ENCODE measurements at regions not wholly inside any gene's neighbourhood (a gene's known extent, or its start where the extent isn't known, plus 50 kb on each side); places are given as distances from the start of the nearest gene placed in this dataset.
"Not testable (repeated sequence)": the region's sequence is repeated elsewhere in the genome, so short reads cannot be mapped to it uniquely, and the experiment has no call there.

DNA sequence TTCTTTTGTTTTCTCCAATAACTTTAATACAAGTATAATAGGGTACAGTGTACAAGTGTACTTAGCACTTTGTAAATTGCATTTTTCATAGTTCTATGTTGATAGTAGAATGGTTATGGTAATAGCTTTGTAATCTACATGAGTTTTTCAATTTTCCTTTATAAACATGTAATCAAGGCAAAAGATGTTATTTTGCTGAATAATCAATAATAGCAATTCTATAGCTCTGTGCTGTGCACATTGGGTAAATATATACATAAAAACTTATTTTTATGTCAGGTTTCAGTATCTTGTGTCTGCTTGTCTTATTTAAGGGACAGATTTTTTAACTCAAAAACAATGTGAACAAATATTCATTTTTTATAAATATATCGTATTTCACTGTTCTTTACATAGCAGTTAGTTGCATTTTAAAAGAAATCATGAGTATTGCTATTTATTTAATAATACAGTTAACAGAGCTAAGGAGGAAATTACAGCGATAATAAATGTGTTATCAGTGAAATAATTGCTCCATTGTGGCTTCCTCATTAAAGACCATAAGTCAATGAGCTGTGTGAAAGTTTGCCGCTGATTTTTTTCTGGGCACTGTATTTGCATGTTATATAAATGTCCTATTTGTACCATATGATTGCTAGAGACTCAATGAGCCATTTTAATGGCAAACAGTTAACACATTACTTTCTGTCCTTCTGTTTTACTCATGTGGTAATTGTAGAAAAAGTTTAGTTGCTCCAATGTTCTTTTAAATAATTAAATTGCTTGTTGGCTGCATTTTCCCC lies 214.6 kb upstream of the STAC start:
- H3K36me3 ChIP-seq (ENCODE audit: control insufficient read depth in 1 of 2, insufficient read depth in 2 of 2, low read length in 2 of 2): no peaks in the 10 kb centered on the region
- no peak overlapping the region for H3K27ac ChIP-seq (ENCODE audit: low read length)
- H3K4me1 ChIP-seq (ENCODE audit: control insufficient read depth in 1 of 2, insufficient read depth in 2 of 2, low read length in 2 of 2): no peaks in the 10 kb centered on the region
- H3K4me3 ChIP-seq (ENCODE audit: low read depth in 1 of 2, low read length in 2 of 2): no peak overlapping the region
- H3K9me3 ChIP-seq (ENCODE audit: control insufficient read depth in 1 of 2, low read length in 2 of 2): no peaks in the 10 kb centered on the region
- no peaks in the 10 kb centered on the region for H3K27me3 ChIP-seq (ENCODE audit: low read depth, low read length)

GRCh38 chr3:36166477-36166876 lies 213.8 kb upstream of the STAC start:
- H3K27me3 ChIP-seq (ENCODE audit: low read depth, low read length): no peaks in the 10 kb centered on the region
- H3K4me1 ChIP-seq (ENCODE audit: control insufficient read depth in 1 of 2, insufficient read depth in 2 of 2, low read length in 2 of 2): no peaks in the 10 kb centered on the region
- no peak overlapping the region for H3K4me3 ChIP-seq (ENCODE audit: low read depth in 1 of 2, low read length in 2 of 2)
- H3K9me3 ChIP-seq (ENCODE audit: control insufficient read depth in 1 of 2, low read length in 2 of 2): no peaks in the 10 kb centered on the region
- H3K27ac ChIP-seq (ENCODE audit: low read length): no peak overlapping the region
- no peaks in the 10 kb centered on the region for H3K36me3 ChIP-seq (ENCODE audit: control insufficient read depth in 1 of 2, insufficient read depth in 2 of 2, low read length in 2 of 2)

DNA sequence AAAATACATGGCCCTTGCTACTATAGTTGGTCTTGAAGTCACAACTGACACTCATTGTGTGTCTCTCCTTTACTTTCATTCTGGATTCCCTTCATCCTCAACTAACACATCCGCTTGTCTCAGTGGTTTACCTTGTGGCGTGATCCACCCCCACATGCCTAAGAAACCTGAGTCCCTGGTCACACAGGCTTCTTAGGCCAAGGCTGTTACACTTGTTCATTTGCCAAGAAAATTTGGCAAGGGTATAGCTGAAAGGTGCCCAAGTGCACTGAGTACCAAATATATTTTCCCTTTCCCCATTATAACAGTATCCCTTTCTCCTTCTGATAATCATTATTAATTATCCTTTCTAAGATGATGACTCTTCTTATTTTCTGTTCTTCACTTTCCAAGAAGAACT lies 207.6 kb upstream of the STAC start:
- H3K27ac ChIP-seq (ENCODE audit: low read length): no peak overlapping the region
- no peaks in the 10 kb centered on the region for H3K9me3 ChIP-seq (ENCODE audit: control insufficient read depth in 1 of 2, low read length in 2 of 2)
- no peaks in the 10 kb centered on the region for H3K27me3 ChIP-seq (ENCODE audit: low read depth, low read length)
- no peak overlapping the region for H3K4me3 ChIP-seq (ENCODE audit: low read depth in 1 of 2, low read length in 2 of 2)
- no peaks in the 10 kb centered on the region for H3K36me3 ChIP-seq (ENCODE audit: control insufficient read depth in 1 of 2, insufficient read depth in 2 of 2, low read length in 2 of 2)
- H3K4me1 ChIP-seq (ENCODE audit: control insufficient read depth in 1 of 2, insufficient read depth in 2 of 2, low read length in 2 of 2): no peaks in the 10 kb centered on the region

GRCh38 chr3:36175113-36175812 lies 205.0 kb upstream of the STAC start:
- Histone ChIP-seq H3K9me3 (ENCODE audit: control insufficient read depth in 1 of 2, low read length in 2 of 2) (no peaks in the 10 kb centered on the region), H3K27ac (ENCODE audit: low read length) (no peak overlapping the region), H3K4me1 (ENCODE audit: control insufficient read depth in 1 of 2, insufficient read depth in 2 of 2, low read length in 2 of 2) (no peaks in the 10 kb centered on the region), H3K27me3 (ENCODE audit: low read depth, low read length) (no peaks in the 10 kb centered on the region), H3K4me3 (ENCODE audit: low read depth in 1 of 2, low read length in 2 of 2) (no peak overlapping the region), H3K36me3 (ENCODE audit: control insufficient read depth in 1 of 2, insufficient read depth in 2 of 2, low read length in 2 of 2) (no peaks in the 10 kb centered on the region)

- Histone ChIP-seq H3K9me3 (ENCODE audit: control insufficient read depth in 1 of 2, low read length in 2 of 2) (no peaks in the 10 kb centered on the region), H3K27me3 (ENCODE audit: low read depth, low read length) (no peaks in the 10 kb centered on the region), H3K4me1 (ENCODE audit: control insufficient read depth in 1 of 2, insufficient read depth in 2 of 2, low read length in 2 of 2) (no peaks in the 10 kb centered on the region), H3K36me3 (ENCODE audit: control insufficient read depth in 1 of 2, insufficient read depth in 2 of 2, low read length in 2 of 2) (no peaks in the 10 kb centered on the region), H3K27ac (ENCODE audit: low read length) (no peak overlapping the region), H3K4me3 (ENCODE audit: low read depth in 1 of 2, low read length in 2 of 2) (no peak overlapping the region)
Observed at GRCh38 chr3:36175916-36176461, 204.3 kb upstream of the STAC start.

- Histone ChIP-seq H3K36me3 (ENCODE audit: control insufficient read depth in 1 of 2, insufficient read depth in 2 of 2, low read length in 2 of 2) (no peaks in the 10 kb centered on the region), H3K4me1 (ENCODE audit: control insufficient read depth in 1 of 2, insufficient read depth in 2 of 2, low read length in 2 of 2) (no peaks in the 10 kb centered on the region), H3K27me3 (ENCODE audit: low read depth, low read length) (no peaks in the 10 kb centered on the region), H3K9me3 (ENCODE audit: control insufficient read depth in 1 of 2, low read length in 2 of 2) (no peaks in the 10 kb centered on the region), H3K27ac (ENCODE audit: low read length) (no peak overlapping the region), H3K4me3 (ENCODE audit: low read depth in 1 of 2, low read length in 2 of 2) (no peak overlapping the region)
Observed at GRCh38 chr3:36178018-36178417, 202.3 kb upstream of the STAC start.

DNA sequence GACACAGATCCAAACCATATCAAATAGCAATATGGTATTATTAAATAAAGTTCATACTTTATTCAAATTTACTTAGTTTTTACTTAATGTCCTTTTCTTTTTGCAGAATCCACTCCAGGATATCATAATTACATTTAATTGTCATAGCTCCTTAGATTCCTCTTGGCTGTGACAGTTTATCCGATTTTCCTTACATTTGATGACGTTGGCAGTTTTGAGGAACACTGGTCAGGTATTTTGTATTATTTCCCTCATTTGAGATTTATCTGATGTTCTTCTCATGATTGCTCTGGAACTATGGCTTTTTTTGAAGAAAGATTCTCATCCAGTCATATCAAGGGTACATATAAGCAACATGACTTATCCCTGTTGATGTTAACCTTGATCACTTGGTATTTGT lies 198.3 kb upstream of the STAC start:
- Histone ChIP-seq H3K27me3 (ENCODE audit: low read depth, low read length) (no peaks in the 10 kb centered on the region), H3K4me1 (ENCODE audit: control insufficient read depth in 1 of 2, insufficient read depth in 2 of 2, low read length in 2 of 2) (no peaks in the 10 kb centered on the region), H3K9me3 (ENCODE audit: control insufficient read depth in 1 of 2, low read length in 2 of 2) (no peaks in the 10 kb centered on the region), H3K27ac (ENCODE audit: low read length) (no peak overlapping the region), H3K4me3 (ENCODE audit: low read depth in 1 of 2, low read length in 2 of 2) (no peak overlapping the region), H3K36me3 (ENCODE audit: control insufficient read depth in 1 of 2, insufficient read depth in 2 of 2, low read length in 2 of 2) (no peaks in the 10 kb centered on the region)

- H3K27me3 ChIP-seq (ENCODE audit: low read depth, low read length); H3K4me1 ChIP-seq (ENCODE audit: control insufficient read depth in 1 of 2, insufficient read depth in 2 of 2, low read length in 2 of 2); H3K27ac ChIP-seq (ENCODE audit: low read length); H3K9me3 ChIP-seq (ENCODE audit: control insufficient read depth in 1 of 2, low read length in 2 of 2); H3K4me3 ChIP-seq (ENCODE audit: low read depth in 1 of 2, low read length in 2 of 2); H3K36me3 ChIP-seq (ENCODE audit: control insufficient read depth in 1 of 2, insufficient read depth in 2 of 2, low read length in 2 of 2): not testable (repeated sequence)
Observed at GRCh38 chr3:36187197-36187596, 193.1 kb upstream of the STAC start.

GRCh38 chr3:36192901-36193300 lies 187.4 kb upstream of the STAC start:
- no peaks in the 10 kb centered on the region for H3K27me3 ChIP-seq (ENCODE audit: low read depth, low read length)
- no peaks in the 10 kb centered on the region for H3K36me3 ChIP-seq (ENCODE audit: control insufficient read depth in 1 of 2, insufficient read depth in 2 of 2, low read length in 2 of 2)
- no peaks in the 10 kb centered on the region for H3K9me3 ChIP-seq (ENCODE audit: control insufficient read depth in 1 of 2, low read length in 2 of 2)
- no peak overlapping the region for H3K27ac ChIP-seq (ENCODE audit: low read length)
- H3K4me3 ChIP-seq (ENCODE audit: low read depth in 1 of 2, low read length in 2 of 2): no peak overlapping the region
- no peaks in the 10 kb centered on the region for H3K4me1 ChIP-seq (ENCODE audit: control insufficient read depth in 1 of 2, insufficient read depth in 2 of 2, low read length in 2 of 2)

DNA sequence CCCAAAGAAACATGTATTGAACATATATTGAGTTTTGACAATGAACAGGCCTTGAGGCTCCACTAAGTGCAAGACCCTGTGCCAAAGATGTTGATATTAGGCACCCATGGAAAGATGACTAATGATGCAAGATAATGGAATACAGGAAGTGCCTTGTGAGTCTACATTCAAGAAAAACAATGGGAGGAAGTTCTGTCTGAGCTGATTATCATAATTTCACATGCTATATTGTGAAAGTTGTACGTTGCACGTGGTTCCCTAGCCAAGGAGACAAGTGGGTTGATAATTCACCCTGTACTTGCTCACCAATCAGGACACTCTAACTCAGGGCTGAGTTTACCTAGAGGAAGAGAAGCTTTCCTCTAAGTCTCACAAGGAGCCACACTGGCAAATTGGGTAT lies 186.9 kb upstream of the STAC start:
- no peaks in the 10 kb centered on the region for H3K36me3 ChIP-seq (ENCODE audit: control insufficient read depth in 1 of 2, insufficient read depth in 2 of 2, low read length in 2 of 2)
- no peaks in the 10 kb centered on the region for H3K4me1 ChIP-seq (ENCODE audit: control insufficient read depth in 1 of 2, insufficient read depth in 2 of 2, low read length in 2 of 2)
- H3K27ac ChIP-seq (ENCODE audit: low read length): no peak overlapping the region
- no peak overlapping the region for H3K4me3 ChIP-seq (ENCODE audit: low read depth in 1 of 2, low read length in 2 of 2)
- no peaks in the 10 kb centered on the region for H3K27me3 ChIP-seq (ENCODE audit: low read depth, low read length)
- no peaks in the 10 kb centered on the region for H3K9me3 ChIP-seq (ENCODE audit: control insufficient read depth in 1 of 2, low read length in 2 of 2)

GRCh38 chr3:36196058-36196457 lies 184.2 kb upstream of the STAC start:
- H3K36me3 ChIP-seq (ENCODE audit: control insufficient read depth in 1 of 2, insufficient read depth in 2 of 2, low read length in 2 of 2): no peaks in the 10 kb centered on the region
- no peaks in the 10 kb centered on the region for H3K27me3 ChIP-seq (ENCODE audit: low read depth, low read length)
- H3K4me3 ChIP-seq (ENCODE audit: low read depth in 1 of 2, low read length in 2 of 2): no peak overlapping the region
- H3K4me1 ChIP-seq (ENCODE audit: control insufficient read depth in 1 of 2, insufficient read depth in 2 of 2, low read length in 2 of 2): no peaks in the 10 kb centered on the region
- H3K9me3 ChIP-seq (ENCODE audit: control insufficient read depth in 1 of 2, low read length in 2 of 2): no peaks in the 10 kb centered on the region
- no peak overlapping the region for H3K27ac ChIP-seq (ENCODE audit: low read length)

Measured in muscle layer of duodenum (tissue), 2 donors.